Stimulated activated naive B cell treated with anti-CD40 and anti-IgM and Interleukin-4, amounts not matched to agents 10 μg/mL and 1 μg/mL and 100 μg/mL, for 72 hours (primary cell): ENCODE measurements at regions not wholly inside any gene's neighbourhood (a gene's known extent, or its start where the extent isn't known, plus 50 kb on each side); places are given as distances from the start of the nearest gene placed in this dataset.

Source experiments
- ATAC-seq, 2 donors: fragments of 150-1000 bp; cut with Tn5 transposase; replicated peaks; 2 replicates each; pipeline ENCODE4 v1.10.0; 2021; ENCODE audit warnings: moderate library complexity in 1 of 2
- DNase-seq: peaks from one replicate; pipeline ENCODE4 v3.0.0; 2021
- H3K27ac Mint-ChIP-seq: one replicate; pipeline ENCODE4 v1.8.0; 2022; ENCODE audit warnings: mild to moderate bottlenecking, mixed read lengths
- H3K27me3 Mint-ChIP-seq, 2 donors: one replicate each; pipeline ENCODE4 v1.8.0; 2022; ENCODE audit warnings: mixed read lengths in 2 of 2
- H3K36me3 Mint-ChIP-seq, 2 donors: one replicate each; pipeline ENCODE4 v1.8.0; 2022; ENCODE audit warnings: mixed read lengths in 2 of 2, mild to moderate bottlenecking in 1 of 2
- H3K4me1 Mint-ChIP-seq, 2 donors: one replicate each; pipeline ENCODE4 v1.8.0; 2022; ENCODE audit warnings: mixed read lengths in 2 of 2, mild to moderate bottlenecking in 1 of 2
- H3K4me3 Mint-ChIP-seq, 2 donors: one replicate each; pipeline ENCODE4 v1.8.0; 2022; ENCODE audit warnings: mild to moderate bottlenecking in 2 of 2, mixed read lengths in 2 of 2, moderate library complexity in 1 of 2
- H3K9me3 Mint-ChIP-seq, 2 donors: one replicate each; pipeline ENCODE4 v1.8.0; 2022; ENCODE audit warnings: mixed read lengths in 2 of 2, mild to moderate bottlenecking in 1 of 2

DNA sequence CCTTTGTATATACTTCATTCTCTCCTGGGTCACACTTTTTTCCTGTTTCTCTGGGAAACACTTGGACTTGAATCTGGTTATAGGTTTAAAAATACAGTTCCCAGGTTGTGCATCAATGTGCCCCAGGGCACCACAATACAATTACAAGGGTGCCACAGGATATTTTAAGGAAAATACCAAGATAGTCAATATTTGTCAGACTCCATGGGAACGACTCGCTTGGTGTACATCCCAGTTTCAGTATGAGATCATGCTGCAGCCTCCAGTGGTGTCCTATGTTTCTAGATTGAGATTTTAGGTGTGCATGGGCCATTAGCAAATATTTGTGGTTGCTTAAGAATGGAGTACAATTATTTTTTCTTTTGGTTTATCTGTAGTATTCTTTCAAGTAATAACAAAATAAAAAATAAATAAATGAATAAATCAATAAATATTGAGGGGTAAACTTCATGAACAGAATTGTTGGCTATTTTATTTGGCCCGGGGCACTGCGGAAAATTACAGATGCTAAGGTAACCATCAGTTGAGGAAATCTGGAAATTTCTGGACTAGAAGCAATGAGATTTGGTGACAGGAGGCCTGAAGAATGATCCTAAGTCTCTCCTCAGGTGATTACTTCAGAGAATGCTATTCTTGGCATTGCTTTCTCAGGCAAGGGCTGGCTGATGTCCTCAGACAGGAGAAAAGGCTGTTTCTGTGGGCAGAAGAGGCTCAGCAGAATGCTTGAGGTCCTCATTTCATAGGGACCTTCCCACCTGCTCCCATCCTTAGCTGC is 649.3 kb upstream of the SOX11 start:
- DNase-seq (no peak), ATAC-seq (no peak)
- no peak overlapping the region for H3K4me3 Mint-ChIP-seq
- no peaks in the 10 kb centered on the region for H3K36me3 Mint-ChIP-seq
- no peaks in the 10 kb centered on the region for H3K4me1 Mint-ChIP-seq
- H3K27ac Mint-ChIP-seq = no peak overlapping the region
- peaks cover 4 to 7% of the 10 kb centered on the region in 2 donors for H3K9me3 Mint-ChIP-seq
- H3K27me3 Mint-ChIP-seq = no peaks in the 10 kb centered on the region

- Mint-ChIP-seq H3K4me3 (no peak overlapping the region), H3K27ac (no peak overlapping the region), H3K4me1 (no peaks in the 10 kb centered on the region), H3K27me3 (no peaks in the 10 kb centered on the region), H3K9me3 (peaks cover 5% of the 10 kb centered on the region in 2 donors), H3K36me3 (no peaks in the 10 kb centered on the region)
- no peak for ATAC-seq
- no peak for DNase-seq
Observed at GRCh38 chr2:5051300-5051699, 640.9 kb upstream of the SOX11 start.

DNA sequence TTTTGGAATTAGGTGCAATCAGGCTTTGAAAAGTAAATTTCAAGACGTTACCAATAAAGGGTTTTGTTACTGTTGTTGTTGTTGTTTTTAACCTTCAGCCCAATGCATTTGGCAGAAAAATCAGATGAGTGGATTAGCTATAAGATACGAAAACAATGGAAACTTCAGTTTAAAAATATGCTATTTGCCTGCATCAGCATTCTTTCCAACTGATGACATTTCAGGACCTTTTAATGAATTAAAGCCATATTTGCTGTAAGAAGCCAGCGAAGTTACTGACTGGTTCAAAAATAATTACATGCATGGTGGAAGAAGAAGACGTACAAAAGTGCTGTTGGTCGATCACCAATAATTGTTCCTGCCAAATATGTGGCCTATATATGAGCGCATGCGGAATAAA is 639.3 kb upstream of the SOX11 start:
- Mint-ChIP-seq H3K4me3 (no peak overlapping the region), H3K4me1 (no peaks in the 10 kb centered on the region), H3K27ac (no peak overlapping the region), H3K27me3 (no peaks in the 10 kb centered on the region), H3K9me3 (peaks cover 5% of the 10 kb centered on the region in 2 donors), H3K36me3 (no peaks in the 10 kb centered on the region)
- ATAC-seq = no peak
- DNase-seq = no peak

DNA sequence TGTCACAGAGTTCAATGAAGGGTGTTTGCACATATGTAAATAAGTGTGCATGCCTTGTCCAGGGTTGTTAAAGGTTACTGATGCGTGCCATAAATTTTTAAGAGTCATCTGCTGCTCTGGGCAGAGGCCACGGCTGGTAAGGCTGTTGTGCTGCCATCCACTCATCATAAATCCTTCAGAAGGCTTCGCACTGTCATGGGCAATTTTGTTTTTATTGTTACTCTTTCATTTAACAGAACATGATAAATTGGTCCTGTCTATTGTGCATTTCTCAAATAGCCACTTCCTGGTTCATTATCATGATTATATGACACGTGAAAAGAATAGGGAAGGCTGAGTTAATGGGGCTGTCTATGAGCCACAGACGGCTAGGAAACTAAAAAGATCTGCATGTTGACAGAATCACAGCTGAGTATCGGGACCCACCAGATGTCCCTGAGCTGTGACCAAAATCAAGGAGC is 634.3 kb upstream of the SOX11 start:
- DNase-seq (no peak), ATAC-seq (no peak)
- Mint-ChIP-seq H3K27me3 (no peaks in the 10 kb centered on the region), H3K9me3 (peaks cover 3 to 6% of the 10 kb centered on the region in 2 donors), H3K36me3 (no peaks in the 10 kb centered on the region), H3K4me3 (no peak overlapping the region), H3K27ac (no peak overlapping the region), H3K4me1 (no peaks in the 10 kb centered on the region)

DNA sequence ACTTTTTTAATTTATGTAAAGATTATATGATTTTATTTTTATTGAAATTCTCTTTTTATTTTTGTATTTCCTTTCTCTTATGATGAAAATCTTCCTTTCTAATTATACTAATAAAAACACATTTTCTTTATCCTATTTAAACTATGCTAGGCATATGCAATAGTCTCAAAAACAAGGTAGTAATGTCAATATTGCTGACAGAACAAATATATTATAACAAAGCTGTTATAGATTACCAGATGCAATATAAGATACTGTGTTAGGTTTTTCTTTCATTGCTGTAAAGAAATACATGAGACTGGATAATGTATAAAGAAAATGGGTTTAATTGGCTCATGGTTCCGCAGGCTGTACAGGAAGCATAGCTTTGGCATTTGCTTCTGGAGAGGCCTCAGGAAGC is 631.2 kb upstream of the SOX11 start:
- DNase-seq (no peak), ATAC-seq (no peak)
- peaks cover 0 to 6% of the 10 kb centered on the region in 2 donors for H3K9me3 Mint-ChIP-seq
- H3K4me3 Mint-ChIP-seq = no peak overlapping the region
- H3K36me3 Mint-ChIP-seq = no peaks in the 10 kb centered on the region
- no peaks in the 10 kb centered on the region for H3K27me3 Mint-ChIP-seq
- no peak overlapping the region for H3K27ac Mint-ChIP-seq
- H3K4me1 Mint-ChIP-seq = no peaks in the 10 kb centered on the region

GRCh38 chr2:5064687-5065086 is 627.5 kb upstream of the SOX11 start:
- Mint-ChIP-seq H3K27ac (no peak overlapping the region), H3K9me3 (no peaks in the 10 kb centered on the region), H3K36me3 (no peaks in the 10 kb centered on the region), H3K27me3 (no peaks in the 10 kb centered on the region), H3K4me3 (no peak overlapping the region), H3K4me1 (no peaks in the 10 kb centered on the region)
- no peak for ATAC-seq
- no peak for DNase-seq

DNA sequence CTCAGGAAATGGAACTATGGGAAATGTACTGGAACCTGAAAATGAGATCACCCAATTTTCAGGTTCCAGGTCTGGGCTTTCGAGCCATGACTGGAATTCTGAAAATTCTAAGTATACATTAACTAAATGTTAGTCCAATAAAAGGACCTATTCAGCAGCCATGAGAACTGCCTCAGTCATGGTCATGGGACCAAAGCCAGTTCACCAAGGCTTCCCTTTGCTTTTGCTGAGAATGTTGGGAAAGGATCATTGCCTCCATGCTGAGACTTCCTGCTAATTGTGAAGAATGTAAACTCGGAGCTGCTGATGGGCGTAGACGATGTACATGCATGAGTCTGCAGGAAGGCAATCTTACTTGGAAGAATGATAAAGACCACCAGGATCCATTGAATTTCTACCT is 624.4 kb upstream of the SOX11 start:
- Mint-ChIP-seq H3K9me3 (peaks cover 0 to 3% of the 10 kb centered on the region in 2 donors), H3K4me1 (no peaks in the 10 kb centered on the region), H3K4me3 (no peak overlapping the region), H3K27ac (no peak overlapping the region), H3K27me3 (no peaks in the 10 kb centered on the region), H3K36me3 (no peaks in the 10 kb centered on the region)
- no peak for ATAC-seq
- DNase-seq = no peak

DNA sequence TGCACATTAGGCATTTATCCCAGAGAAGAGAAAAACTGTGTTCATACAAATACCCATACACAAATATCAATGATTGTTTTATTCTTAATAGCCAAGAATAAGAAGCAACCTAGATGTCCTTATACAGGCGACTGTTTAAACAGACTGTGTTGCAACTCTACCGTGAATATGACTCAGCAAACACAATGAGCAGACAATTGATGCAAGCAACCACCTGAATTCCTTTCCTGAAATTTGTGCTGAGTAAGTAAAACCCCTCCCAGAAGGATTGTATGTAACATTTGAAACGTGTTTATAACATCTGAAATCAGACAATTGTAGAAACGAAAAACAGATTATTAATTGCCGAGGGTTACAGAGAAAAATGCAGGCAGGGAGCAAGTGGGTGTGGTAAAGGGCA is 621.9 kb upstream of the SOX11 start:
- no peaks in the 10 kb centered on the region for H3K4me1 Mint-ChIP-seq
- no peak overlapping the region for H3K27ac Mint-ChIP-seq
- H3K4me3 Mint-ChIP-seq = no peak overlapping the region
- no peaks in the 10 kb centered on the region for H3K27me3 Mint-ChIP-seq
- H3K9me3 Mint-ChIP-seq = peaks cover 0 to 3% of the 10 kb centered on the region in 2 donors
- ATAC-seq (no peak), DNase-seq (no peak)
- H3K36me3 Mint-ChIP-seq = no peaks in the 10 kb centered on the region

GRCh38 chr2:5074733-5075132 is 617.5 kb upstream of the SOX11 start:
- Mint-ChIP-seq H3K4me3 (no peak overlapping the region), H3K27me3 (no peaks in the 10 kb centered on the region), H3K4me1 (no peaks in the 10 kb centered on the region), H3K36me3 (no peaks in the 10 kb centered on the region), H3K27ac (no peak overlapping the region), H3K9me3 (peaks cover 5 to 9% of the 10 kb centered on the region in 2 donors)
- ATAC-seq = no peak
- DNase-seq = no peak

- Mint-ChIP-seq H3K27me3 (no peaks in the 10 kb centered on the region), H3K27ac (no peak overlapping the region), H3K9me3 (peaks cover 6 to 11% of the 10 kb centered on the region in 2 donors), H3K36me3 (no peaks in the 10 kb centered on the region), H3K4me1 (no peaks in the 10 kb centered on the region), H3K4me3 (no peak overlapping the region)
- DNase-seq = no peak
- ATAC-seq = no peak
Observed at GRCh38 chr2:5076599-5076998, 615.6 kb upstream of the SOX11 start.

DNA sequence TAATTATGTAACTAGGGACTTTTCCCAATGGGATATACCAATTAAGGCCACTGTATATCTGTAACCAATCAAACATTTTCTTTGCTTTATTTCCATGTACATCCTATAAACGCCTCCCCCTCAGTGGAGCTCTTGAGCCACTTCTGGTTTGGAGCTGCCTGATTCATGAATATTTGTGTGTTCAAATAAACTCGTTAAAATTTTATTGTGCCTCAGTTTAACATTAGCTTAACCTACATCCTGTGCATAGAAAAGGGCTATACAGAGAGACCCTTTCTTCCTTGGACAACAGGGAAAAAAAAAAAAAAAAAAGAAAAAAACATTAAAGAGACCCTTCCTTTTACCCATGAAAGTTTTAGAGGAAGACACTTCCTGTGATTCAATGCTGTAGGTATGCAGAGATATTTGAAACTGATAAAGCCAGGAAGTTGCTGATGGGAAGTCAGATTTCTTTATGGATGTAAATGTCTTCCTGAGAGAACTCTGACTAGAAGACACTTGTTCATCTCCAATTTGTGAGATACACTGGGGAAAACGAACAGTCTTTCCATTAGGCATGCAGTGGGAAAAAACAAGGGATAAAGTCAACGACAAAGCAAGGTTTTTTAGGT is 614.6 kb upstream of the SOX11 start:
- H3K4me3 Mint-ChIP-seq = no peak overlapping the region
- H3K4me1 Mint-ChIP-seq = no peaks in the 10 kb centered on the region
- DNase-seq = no peak
- H3K27me3 Mint-ChIP-seq = no peaks in the 10 kb centered on the region
- no peak overlapping the region for H3K27ac Mint-ChIP-seq
- no peaks in the 10 kb centered on the region for H3K36me3 Mint-ChIP-seq
- no peak for ATAC-seq
- H3K9me3 Mint-ChIP-seq = peaks cover 6 to 8% of the 10 kb centered on the region in 2 donors

DNA sequence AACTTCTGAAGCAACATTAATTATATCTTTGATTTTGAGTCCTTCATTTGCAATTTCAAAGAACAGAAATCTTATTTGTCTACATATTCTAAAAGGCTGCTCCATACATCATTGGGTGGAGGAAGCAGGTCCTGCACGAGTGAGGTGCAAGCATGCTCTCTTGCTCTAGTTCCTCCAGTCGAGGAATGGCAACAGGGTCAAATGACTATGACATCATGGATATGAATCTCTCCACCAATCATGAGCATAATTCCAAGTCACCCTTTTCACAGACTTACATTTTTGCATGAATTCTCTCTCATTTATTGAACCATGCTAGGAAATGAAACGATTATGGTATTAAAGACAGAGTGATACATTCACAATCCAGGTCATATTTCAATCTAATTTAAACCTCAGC is 608.8 kb upstream of the SOX11 start:
- no peaks in the 10 kb centered on the region for H3K36me3 Mint-ChIP-seq
- no peak overlapping the region for H3K4me3 Mint-ChIP-seq
- DNase-seq = no peak
- no peaks in the 10 kb centered on the region for H3K27me3 Mint-ChIP-seq
- H3K27ac Mint-ChIP-seq = no peak overlapping the region
- no peaks in the 10 kb centered on the region for H3K4me1 Mint-ChIP-seq
- H3K9me3 Mint-ChIP-seq = peaks cover 9 to 10% of the 10 kb centered on the region in 2 donors
- no peak for ATAC-seq

DNA sequence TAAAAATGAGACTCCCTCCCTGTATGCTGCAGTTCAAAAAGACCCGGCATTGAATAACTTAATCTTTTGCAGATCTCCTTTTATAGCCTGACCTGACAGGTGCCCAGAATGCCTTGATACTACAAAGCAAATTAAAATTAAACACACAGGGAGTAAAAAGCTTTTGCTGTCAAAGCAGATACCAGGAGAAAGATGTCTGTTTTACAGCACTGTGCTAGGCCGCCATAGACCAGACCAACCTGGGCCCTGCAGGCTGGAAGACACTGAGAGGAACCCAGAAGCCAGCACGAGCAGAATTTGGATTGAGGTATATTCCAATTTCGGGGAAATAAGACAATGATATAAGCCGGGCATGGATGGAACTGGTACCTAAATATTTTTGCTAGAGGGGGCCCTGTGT is 602.8 kb upstream of the SOX11 start:
- no peak overlapping the region for H3K27ac Mint-ChIP-seq

DNA sequence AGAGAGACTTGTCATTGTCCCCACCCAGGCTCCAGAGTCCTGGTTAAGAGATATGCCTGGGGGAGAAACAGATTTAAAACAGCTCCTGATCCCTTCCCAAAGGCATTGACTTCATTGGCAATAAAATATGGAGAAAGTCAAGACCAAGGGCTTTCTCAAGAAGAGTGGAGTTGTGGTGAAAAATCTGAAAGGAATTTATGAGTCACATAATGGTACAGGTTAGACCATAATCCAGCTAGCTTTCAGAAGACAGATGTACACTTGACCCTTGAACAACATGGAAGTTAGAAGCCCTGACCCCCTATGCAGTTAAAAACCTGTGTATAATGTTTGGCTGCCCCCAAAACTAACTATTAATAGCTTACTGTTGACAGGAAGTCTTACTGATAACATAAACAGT is 599.1 kb upstream of the SOX11 start:
- ATAC-seq = no peak
- no peak overlapping the region for H3K4me3 Mint-ChIP-seq
- no peaks in the 10 kb centered on the region for H3K36me3 Mint-ChIP-seq
- no peak overlapping the region for H3K27ac Mint-ChIP-seq
- no peaks in the 10 kb centered on the region for H3K4me1 Mint-ChIP-seq
- H3K27me3 Mint-ChIP-seq = no peaks in the 10 kb centered on the region
- no peak for DNase-seq
- peaks cover 3% of the 10 kb centered on the region in 2 donors for H3K9me3 Mint-ChIP-seq

More for the DNA sequence above, 602.8 kb upstream of the SOX11 start:
- no peak for DNase-seq
- no peaks in the 10 kb centered on the region for H3K27me3 Mint-ChIP-seq
- H3K4me3 Mint-ChIP-seq = no peak overlapping the region
- peaks cover 3 to 4% of the 10 kb centered on the region in 2 donors for H3K9me3 Mint-ChIP-seq
- H3K36me3 Mint-ChIP-seq = no peaks in the 10 kb centered on the region
- no peaks in the 10 kb centered on the region for H3K4me1 Mint-ChIP-seq
- no peak for ATAC-seq

- no peak overlapping the region for H3K27ac Mint-ChIP-seq
- DNase-seq (no peak), ATAC-seq (no peak)
- H3K9me3 Mint-ChIP-seq = peaks cover 3% of the 10 kb centered on the region in 2 donors
- no peaks in the 10 kb centered on the region for H3K4me1 Mint-ChIP-seq
- H3K27me3 Mint-ChIP-seq = no peaks in the 10 kb centered on the region
- no peak overlapping the region for H3K4me3 Mint-ChIP-seq
- H3K36me3 Mint-ChIP-seq = no peaks in the 10 kb centered on the region
Observed at GRCh38 chr2:5093518-5093917, 598.7 kb upstream of the SOX11 start.
